HG03378 (cell line): ENCODE measurements at regions not wholly inside any gene's neighbourhood (a gene's known extent, or its start where the extent isn't known, plus 50 kb on each side); places are given as distances from the start of the nearest gene placed in this dataset.

ENCODE experiments used
- ATAC-seq: cut with Tn5 transposase; IDR thresholded peaks from one replicate; pipeline ENCODE4 v1.9.1; 2021; ENCODE audit warnings: mild to moderate bottlenecking, moderate library complexity; ENCODE audit not compliant: unreplicated experiment

- no peak for ATAC-seq
Observed at GRCh38 chr3:18501679-18502343, 76.7 kb upstream of the SATB1 start.

- no peak for ATAC-seq
Observed at GRCh38 chr3:18500322-18500721, 75.2 kb upstream of the SATB1 start.

GRCh38 chr3:18499301-18499700 is 74.2 kb upstream of the SATB1 start:
- ATAC-seq = peak; percentile 93

GRCh38 chr3:18494251-18494650 is 69.1 kb upstream of the SATB1 start:
- ATAC-seq = no peak

- no peak for ATAC-seq
Observed at GRCh38 chr3:18489939-18490338, 64.8 kb upstream of the SATB1 start.

- no peak for ATAC-seq
Observed at GRCh38 chr3:18483226-18483625, 58.1 kb upstream of the SATB1 start.

- ATAC-seq = no peak
Observed at GRCh38 chr3:18481946-18482548, 56.9 kb upstream of the SATB1 start.

- ATAC-seq = no peak
Observed at GRCh38 chr3:18477620-18478019, 52.5 kb upstream of the SATB1 start.
